Endothelial cell of umbilical vein (primary cell): ENCODE measurements at regions not wholly inside any gene's neighbourhood (a gene's known extent, or its start where the extent isn't known, plus 50 kb on each side); places are given as distances from the start of the nearest gene placed in this dataset.

ENCODE experiments used
- JUN ChIP-seq: IDR thresholded peaks from 2 replicates; pipeline ENCODE4 v1.6.1; 2011; ENCODE audit warnings: borderline replicate concordance, low read depth; ENCODE audit not compliant: insufficient read length, insufficient read depth
- POLR2A ChIP-seq: IDR thresholded peaks from 2 replicates; pipeline ENCODE4 v1.6.1; 2012; ENCODE audit warnings: low read depth, mild to moderate bottlenecking, control low read depth, low read length
- POLR2AphosphoS5 ChIP-seq: IDR thresholded peaks from 2 replicates; pipeline ENCODE4 v1.6.1; 2012; ENCODE audit warnings: low read depth, mild to moderate bottlenecking, control low read depth, low read length, moderate library complexity; ENCODE audit not compliant: insufficient read depth
- TF ChIP-seq, protein P1 (sequence below), 2 donors: IDR thresholded peaks; 1 replicate in 1 of 2; 2 replicates in 1 of 2; pipeline ENCODE4 v1.5.1; 2011; ENCODE audit warnings: low read length in 2 of 2, mild to moderate bottlenecking in 2 of 2, moderate library complexity in 2 of 2, control low read depth in 1 of 2, inconsistent platforms in 1 of 2, low read depth in 1 of 2; ENCODE audit not compliant: insufficient read depth in 1 of 2; ENCODE audit errors: extremely low read depth in 1 of 2
- TF ChIP-seq, protein P2 (sequence below): IDR thresholded peaks from 2 replicates; pipeline ENCODE4 v1.6.1; 2011; ENCODE audit not compliant: insufficient read depth, insufficient read length

DNA sequence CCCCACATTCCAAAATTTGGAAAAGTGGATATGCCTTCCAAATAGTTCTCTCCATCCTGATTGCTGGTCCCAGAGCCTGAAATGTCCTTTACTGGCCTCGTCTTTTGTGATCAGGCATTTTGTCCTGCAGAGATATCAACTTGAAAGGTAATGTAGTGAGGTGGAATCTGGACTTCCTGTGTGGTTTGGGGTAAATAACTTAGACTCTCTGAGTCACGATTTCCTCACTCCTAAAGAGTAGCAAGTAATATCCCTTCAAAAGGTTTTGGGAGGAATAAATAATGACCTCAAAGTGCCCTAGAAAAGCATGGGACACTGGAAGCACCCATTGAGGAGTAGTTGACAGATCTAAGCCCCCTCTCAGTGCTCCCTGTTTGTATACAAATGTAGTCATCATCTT lies 426.6 kb downstream of the OMA1 start:
- TF ChIP-seq, protein P1, sequence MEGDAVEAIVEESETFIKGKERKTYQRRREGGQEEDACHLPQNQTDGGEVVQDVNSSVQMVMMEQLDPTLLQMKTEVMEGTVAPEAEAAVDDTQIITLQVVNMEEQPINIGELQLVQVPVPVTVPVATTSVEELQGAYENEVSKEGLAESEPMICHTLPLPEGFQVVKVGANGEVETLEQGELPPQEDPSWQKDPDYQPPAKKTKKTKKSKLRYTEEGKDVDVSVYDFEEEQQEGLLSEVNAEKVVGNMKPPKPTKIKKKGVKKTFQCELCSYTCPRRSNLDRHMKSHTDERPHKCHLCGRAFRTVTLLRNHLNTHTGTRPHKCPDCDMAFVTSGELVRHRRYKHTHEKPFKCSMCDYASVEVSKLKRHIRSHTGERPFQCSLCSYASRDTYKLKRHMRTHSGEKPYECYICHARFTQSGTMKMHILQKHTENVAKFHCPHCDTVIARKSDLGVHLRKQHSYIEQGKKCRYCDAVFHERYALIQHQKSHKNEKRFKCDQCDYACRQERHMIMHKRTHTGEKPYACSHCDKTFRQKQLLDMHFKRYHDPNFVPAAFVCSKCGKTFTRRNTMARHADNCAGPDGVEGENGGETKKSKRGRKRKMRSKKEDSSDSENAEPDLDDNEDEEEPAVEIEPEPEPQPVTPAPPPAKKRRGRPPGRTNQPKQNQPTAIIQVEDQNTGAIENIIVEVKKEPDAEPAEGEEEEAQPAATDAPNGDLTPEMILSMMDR (IDR thresholded peaks at IDR 0.05; ENCODE audit: extremely low read depth in 1 of 2, insufficient read depth in 1 of 2, low read depth in 1 of 2, low read length in 2 of 2), result no peak
- TF ChIP-seq POLR2A (no peak), JUN (no peak), POLR2AphosphoS5 (no peak)
- TF ChIP-seq, protein P2, sequence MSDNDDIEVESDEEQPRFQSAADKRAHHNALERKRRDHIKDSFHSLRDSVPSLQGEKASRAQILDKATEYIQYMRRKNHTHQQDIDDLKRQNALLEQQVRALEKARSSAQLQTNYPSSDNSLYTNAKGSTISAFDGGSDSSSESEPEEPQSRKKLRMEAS, result no peak
